ENCODE measurements at regions not wholly inside any gene's neighbourhood (a gene's known extent, or its start where the extent isn't known, plus 50 kb on each side); places are given as distances from the start of the nearest gene placed in this dataset.

GRCh38 chr4:14865031-14865366, 137.3 kb upstream of the CPEB2 start:
- intact Hi-C loops (cut with DNase I): no loop called here
- no peak for DNase-seq

DNA sequence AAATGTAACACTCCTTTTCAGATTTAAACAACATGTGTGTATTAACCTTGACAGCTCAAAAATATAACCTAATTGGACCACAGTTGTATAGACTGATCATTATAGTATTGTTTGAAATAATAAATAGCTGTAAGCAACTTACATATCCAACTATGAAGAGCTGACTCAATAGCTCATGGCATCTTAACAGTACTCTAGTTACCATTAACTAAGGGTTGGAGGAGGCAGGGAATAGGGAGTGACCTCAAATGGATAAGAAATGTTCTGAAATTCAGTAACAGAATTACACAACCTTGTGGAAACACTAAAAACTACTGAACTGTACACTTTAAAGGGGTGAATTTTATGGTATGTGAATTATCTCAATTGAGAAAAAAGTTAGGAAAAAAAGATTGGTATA, 136.5 kb upstream of the CPEB2 start:
- intact Hi-C loops (cut with DNase I): no loop called here
- no peak for DNase-seq

DNA sequence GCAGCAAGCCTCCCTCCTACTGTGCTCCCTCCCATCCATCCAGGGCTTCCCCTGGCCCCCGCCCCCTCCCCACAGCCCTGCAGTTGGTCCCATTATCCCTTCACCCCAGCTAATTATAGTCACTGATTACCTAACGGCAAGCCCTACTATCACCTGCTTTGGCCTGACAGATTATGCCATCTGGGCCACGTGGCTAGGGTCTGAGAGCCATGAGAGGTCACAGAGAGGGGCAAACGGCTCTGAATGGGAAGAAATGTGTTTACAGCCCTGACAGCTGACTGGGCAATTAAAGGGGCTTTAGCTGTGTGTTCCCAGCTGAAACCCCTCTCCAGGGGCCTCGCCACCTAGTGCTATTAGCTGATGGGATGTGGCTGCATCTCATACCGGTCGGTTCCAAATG, 134.4 kb upstream of the CPEB2 start:
- DNase-seq: no peak
- intact Hi-C loops (cut with DNase I): no loop called here

DNA sequence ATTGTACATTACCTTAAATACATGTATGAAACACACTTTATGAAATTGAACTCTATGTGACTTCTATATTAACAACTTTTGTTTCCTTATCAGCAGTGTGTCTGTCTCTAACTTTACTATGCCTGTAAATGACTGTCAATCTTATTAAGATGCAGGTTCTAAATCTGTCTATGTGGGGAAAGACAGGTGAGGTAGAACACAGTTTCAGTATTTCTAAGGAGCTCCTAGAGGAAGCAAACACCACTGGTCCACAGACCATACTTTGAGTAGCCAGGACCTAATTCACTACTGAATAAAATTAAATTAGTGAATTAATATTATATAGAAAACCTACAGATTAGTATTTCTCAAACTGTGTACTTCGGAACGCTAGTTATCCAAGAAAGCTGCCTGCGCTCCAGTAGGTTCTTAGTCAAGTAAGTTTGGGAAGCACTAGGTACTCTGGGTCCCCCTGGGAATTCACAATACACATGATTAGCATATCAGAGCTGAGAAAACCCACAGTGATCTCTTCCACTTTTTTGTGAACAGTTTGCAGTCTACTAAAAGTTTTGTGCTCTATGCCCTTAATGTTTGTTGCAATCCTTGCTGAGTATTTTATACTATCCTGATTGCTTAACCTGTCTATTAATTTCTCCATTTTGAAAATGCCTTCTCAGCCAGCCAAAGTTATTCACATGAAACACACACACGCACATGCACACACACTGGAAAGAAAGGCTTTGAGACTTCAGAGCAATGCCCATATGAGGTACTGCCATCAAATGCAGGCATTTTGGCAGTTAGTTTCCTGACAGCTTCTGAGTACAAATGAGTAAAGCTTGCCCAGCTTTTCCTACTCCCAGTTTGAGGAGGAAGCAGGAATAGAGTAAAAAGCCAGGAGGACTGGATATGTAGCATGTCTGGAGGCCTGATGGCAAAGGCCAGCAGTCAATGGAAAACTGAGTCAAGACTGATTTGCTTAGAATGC, 133.6 kb upstream of the CPEB2 start:
- no peak for DNase-seq
- intact Hi-C loops (cut with DNase I): no loop called here

GRCh38 chr4:14871676-14872430, 130.4 kb upstream of the CPEB2 start:
- intact Hi-C loops (cut with DNase I): no loop called here
- peak in 2 of 42 donors; percentile 23 to 49 for DNase-seq

- intact Hi-C loops (cut with DNase I): no loop called here
- no peak for DNase-seq
Measured at GRCh38 chr4:14874990-14875389, 127.3 kb upstream of the CPEB2 start.

DNA sequence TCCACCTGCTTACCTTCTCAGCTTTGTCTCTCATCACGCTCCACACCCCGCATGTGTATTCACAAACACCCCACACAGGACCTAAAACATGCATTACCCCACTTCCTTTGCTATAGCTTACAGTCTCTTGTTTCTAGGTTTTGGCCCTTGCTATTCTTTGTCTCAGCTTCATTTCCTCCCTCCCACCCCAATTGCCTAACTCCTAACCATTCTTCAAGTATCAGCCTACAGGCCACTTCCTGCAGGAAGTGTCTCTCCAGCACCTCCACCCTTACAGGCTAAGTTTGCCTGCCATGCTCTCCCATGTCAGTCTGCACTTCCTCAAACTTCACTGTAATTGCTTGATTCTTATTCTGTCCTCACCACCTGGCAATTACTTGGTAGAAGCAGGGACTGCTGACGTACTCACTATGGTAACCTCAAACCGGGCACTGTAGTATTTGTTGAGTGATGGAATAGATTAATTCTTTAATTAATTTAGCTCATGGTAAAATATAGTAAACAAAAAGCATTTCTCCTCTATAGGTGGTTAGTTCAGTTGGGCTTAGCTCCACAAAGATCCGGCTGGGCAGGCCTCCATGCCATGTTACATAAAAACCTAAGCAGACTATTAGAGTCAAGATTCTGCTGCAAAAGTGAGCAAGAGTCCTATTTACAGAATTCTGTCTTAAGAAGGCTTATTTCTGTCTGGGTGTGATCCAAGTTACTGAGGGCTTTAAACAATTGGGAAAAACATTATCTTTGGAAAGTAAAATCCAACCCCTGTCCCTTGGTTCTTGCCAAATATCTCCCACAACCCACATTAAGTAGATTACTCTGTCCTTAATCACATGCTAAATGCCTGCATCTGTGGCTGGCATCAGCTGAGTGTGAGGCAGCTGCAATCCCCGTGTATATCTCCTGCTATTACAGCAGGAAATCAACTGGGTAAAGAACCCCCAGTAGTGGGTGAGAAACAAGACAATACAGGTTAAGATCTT, 124.7 kb upstream of the CPEB2 start:
- peak in 1 of 42 donors; percentile 40 for DNase-seq
- intact Hi-C loops (cut with DNase I): no loop called here

GRCh38 chr4:14878681-14879080, 123.6 kb upstream of the CPEB2 start:
- no peak for DNase-seq
- intact Hi-C loops (cut with DNase I): no loop called here

DNA sequence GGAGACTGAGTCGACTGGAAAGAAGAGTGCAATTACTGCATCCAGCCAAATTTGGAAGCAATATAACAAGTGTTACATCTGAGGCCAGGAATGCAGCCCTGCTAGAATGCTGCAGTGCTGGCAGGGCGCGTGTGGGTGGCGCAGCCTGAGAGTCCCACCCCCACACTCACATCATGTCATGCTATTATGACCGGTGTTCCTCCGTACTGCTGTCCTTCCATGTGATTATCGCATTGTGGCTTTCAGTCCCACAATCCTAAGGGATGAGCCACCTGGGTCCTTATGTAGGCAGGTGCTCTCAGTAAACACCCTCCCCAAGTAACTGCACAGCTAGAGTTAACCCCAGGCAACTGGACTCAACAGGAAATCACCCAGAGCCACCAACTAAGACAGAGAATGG, 122.6 kb upstream of the CPEB2 start:
- intact Hi-C loops (cut with DNase I): no loop called here
- no peak for DNase-seq

GRCh38 chr4:14880805-14881204, 121.5 kb upstream of the CPEB2 start:
- intact Hi-C loops (cut with DNase I): no loop called here
- peak in 2 of 42 donors; percentile 37 to 54 for DNase-seq

- intact Hi-C loops (cut with DNase I): no loop called here
- DNase-seq: no peak
Measured at GRCh38 chr4:14883166-14883565, 119.1 kb upstream of the CPEB2 start.

DNA sequence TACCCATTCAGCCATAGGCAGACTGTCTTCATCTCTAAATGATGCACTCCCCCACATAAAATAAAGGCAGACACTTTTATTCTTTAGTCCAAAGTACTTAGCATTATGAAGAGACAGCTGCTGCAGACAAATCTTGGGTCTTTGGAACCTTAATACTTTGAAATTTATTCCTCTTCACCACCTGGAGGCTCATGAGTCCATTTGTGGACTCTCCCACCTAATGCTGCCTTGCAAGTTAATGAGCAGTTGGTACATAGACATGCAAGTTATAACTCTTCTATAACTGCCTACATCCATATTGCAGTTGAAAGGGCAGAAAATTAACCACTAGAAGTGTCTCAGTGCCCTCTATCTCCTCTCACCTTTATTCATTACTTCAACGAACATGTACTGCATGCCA, 118.6 kb upstream of the CPEB2 start:
- intact Hi-C loops (cut with DNase I): no loop called here
- no peak for DNase-seq

- intact Hi-C loops (cut with DNase I): no loop called here
- DNase-seq: no peak
Measured at GRCh38 chr4:14887842-14888433, 114.3 kb upstream of the CPEB2 start.

DNA sequence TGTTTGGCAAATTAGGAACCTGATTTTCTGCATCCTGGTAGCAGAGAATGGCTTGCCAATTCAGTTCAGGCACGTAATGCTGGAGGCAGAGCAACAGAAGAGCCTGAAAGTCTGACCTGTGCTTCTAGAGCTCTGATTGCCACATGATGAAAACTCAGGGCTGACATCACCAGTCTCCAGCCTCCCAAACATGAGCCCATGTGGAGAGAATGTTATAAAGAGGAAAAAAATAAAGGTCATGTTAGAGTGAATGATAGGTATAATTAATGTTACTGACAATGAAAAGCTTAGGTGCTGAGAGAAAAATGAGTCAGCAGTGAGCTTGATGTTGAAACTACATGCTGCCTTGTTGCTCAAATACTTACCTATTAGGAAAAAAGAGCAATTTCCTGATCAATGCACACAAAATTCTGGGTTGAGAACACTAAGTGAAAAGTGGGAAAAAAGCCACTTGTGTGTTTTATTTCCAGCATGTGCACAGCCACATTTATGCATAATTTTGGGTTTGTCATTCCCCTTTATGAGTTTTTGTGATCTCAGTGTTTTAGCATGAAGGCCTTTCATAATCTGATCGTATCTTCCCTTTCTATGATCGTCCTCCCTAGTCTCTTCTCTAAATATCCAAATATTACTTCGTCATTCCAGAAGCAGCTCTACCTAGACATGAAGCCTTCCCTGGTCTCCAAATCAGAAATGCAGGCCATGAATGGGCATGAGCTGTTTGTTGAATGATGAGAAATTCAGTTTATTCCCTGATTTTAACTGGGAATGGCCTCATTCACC, 113.3 kb upstream of the CPEB2 start:
- DNase-seq: peak in 11 of 42 donors; percentile 11 to 56 (median 35)
- intact Hi-C loops (cut with DNase I): no loop called here

DNA sequence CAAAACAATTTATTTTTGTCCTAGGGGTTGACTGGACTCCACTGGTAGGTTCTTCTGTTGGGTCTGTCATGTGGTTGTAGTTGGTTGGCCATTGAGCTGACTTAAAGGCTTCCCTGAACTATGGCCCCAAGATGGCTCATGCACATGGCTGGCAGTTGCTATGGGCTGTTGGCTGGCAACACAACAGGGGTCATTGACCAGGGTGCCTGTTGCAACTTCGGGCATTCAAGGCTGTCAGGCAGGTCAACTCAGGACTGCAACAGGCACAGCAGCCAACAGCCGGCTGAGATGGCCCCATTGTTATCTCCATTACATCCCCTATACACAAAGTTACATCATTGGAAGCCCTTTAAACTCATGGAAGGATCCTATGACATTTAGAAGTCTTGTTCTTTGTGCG, 109.7 kb upstream of the CPEB2 start:
- no peak for DNase-seq
- intact Hi-C loops (cut with DNase I): no loop called here

DNA sequence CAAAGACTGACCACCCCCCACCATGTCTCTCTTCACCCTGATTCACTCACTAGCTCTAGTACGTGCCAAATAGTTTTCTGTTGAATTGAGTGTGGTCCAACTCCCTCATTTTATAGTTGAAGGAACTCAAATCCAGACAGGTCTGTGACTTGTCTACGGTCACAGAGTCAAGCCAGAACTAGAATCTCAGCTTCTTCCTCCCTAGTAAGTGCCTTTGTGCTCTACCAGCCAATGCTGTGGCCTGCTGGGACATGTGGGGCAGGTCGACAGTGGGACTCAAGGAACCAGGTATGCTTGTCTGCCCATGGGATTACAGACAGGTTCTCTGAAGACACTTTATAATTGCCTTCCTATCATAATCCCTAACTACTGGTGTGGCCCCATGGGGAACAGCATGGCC, 108.6 kb upstream of the CPEB2 start:
- intact Hi-C loops (cut with DNase I): no loop called here
- no peak for DNase-seq

- DNase-seq: no peak
- intact Hi-C loops (cut with DNase I): no loop called here
Measured at GRCh38 chr4:14894392-14895292, 107.6 kb upstream of the CPEB2 start.
